Sigmoid colon (tissue), 4 donors: ENCODE measurements at regions not wholly inside any gene's neighbourhood (a gene's known extent, or its start where the extent isn't known, plus 50 kb on each side); places are given as distances from the start of the nearest gene placed in this dataset.

Experiments used
- CTCF ChIP-seq, 4 experiments: fragments of 450-650 bp in 3 of 4; fragments of 200-600 bp in 1 of 4; IDR thresholded peaks; one replicate each; pipeline ENCODE4 v1.5.1; 2016 to 2019; ENCODE audit warnings: antibody characterized with exemption in 4 of 4, mild to moderate bottlenecking in 3 of 4, moderate library complexity in 2 of 4
- EP300 ChIP-seq, 4 donors: sonication (generic); formaldehyde crosslinking; IDR thresholded peaks; one replicate each; pipeline ENCODE4 v1.6.1; 2017; ENCODE audit warnings: antibody characterized with exemption in 4 of 4
- POLR2A ChIP-seq, 2 donors: fragments of 450-650 bp; IDR thresholded peaks; one replicate each; pipeline ENCODE4 v1.6.1; 2016; ENCODE audit warnings: antibody characterized with exemption in 2 of 2, mild to moderate bottlenecking in 2 of 2, moderate library complexity in 2 of 2
- POLR2AphosphoS5 ChIP-seq, 4 donors: sonication (generic); formaldehyde crosslinking; IDR thresholded peaks; one replicate each; pipeline ENCODE4 v1.6.1; 2017; ENCODE audit warnings: antibody characterized with exemption in 4 of 4

- TF ChIP-seq EP300 (IDR thresholded peaks at IDR 0.05) (no peak), CTCF (IDR thresholded peaks at IDR 0.05) (no peak), POLR2AphosphoS5 (IDR thresholded peaks at IDR 0.05) (no peak), POLR2A (IDR thresholded peaks at IDR 0.05) (no peak)
Measured at GRCh38 chr12:34547276-34547675, 525.0 kb downstream of the ALG10 start.
